A549 (cell line): ENCODE measurements at regions not wholly inside any gene's neighbourhood (a gene's known extent, or its start where the extent isn't known, plus 50 kb on each side); places are given as distances from the start of the nearest gene placed in this dataset.
A peak's percentile ranks its signal among the peaks of the same experiment; 100 is the strongest.

Experiments
- ATAC-seq, 2 experiments: fragments of 200-7000 bp in 1 of 2; fragments of >200 bp in 1 of 2; cut with Nextera tagmentation in 1 of 2; cut with Tn5 transposase in 1 of 2; 3 replicates each; pipeline versions ENCODE4 v1.8.0 to v1.9.1; 2018 to 2020; ENCODE audit warnings: mild to moderate bottlenecking in 1 of 2, moderate library complexity in 1 of 2
- CTCF ChIA-PET: fragments of 300-600 bp; sonication (Branson Sonifier 250); formaldehyde crosslinking; extraction: SDS; loops from one replicate; lab custom pipeline; 2021; ENCODE audit warnings: antibody characterized with exemption, inconsistent platforms; lab: Yijun Ruan, JAX
- POLR2A ChIA-PET: fragments of 350-600 bp; formaldehyde crosslinking; extraction: SDS; loops from one replicate; lab custom pipeline; 2021; ENCODE audit warnings: antibody characterized with exemption, inconsistent platforms; lab: Yijun Ruan, JAX
- DNase-seq, 2 experiments: peaks; one replicate each; pipeline versions ENCODE4 v3.0.0 to v3.0.0-alpha.2; 2011 to 2016; ENCODE audit warnings: low read depth in 1 of 2, low spot score in 1 of 2
- FAIRE-seq: peaks from 2 replicates; lab custom pipeline; 2011; peaks lifted over from hg19 to GRCh38; lab: Jason Lieb, UNC
- H3K27ac ChIP-seq, 2 experiments: fragments of >200 bp; sonication (Bioruptor Twin); formaldehyde crosslinking; 3 replicates each; pipeline ENCODE4 v1.5.1; 2016 to 2017
- H3K4me1 ChIP-seq: fragments of >200 bp; sonication (Bioruptor Twin); formaldehyde crosslinking; 3 replicates; pipeline ENCODE4 v1.6.1; 2016
- H3K4me2 ChIP-seq: fragments of >200 bp; sonication (Bioruptor Twin); formaldehyde crosslinking; 3 replicates; pipeline ENCODE4 v1.6.1; 2016
- H3K4me3 ChIP-seq: fragments of >200 bp; sonication (Bioruptor Twin); formaldehyde crosslinking; 3 replicates; pipeline ENCODE4 v1.5.1; 2016
- H3K9me3 ChIP-seq: fragments of >200 bp; sonication (Bioruptor Twin); formaldehyde crosslinking; 3 replicates; pipeline ENCODE4 v1.6.1; 2016
- BHLHE40 ChIP-seq: IDR thresholded peaks from 2 replicates; pipeline ENCODE4 v1.6.1; 2012; ENCODE audit warnings: low read depth, low read length, inconsistent platforms
- CHD2 ChIP-seq: fragments of 150-350 bp; IDR thresholded peaks from 2 replicates; pipeline ENCODE4 v1.6.1; 2014; ENCODE audit warnings: low read length; ENCODE audit not compliant: partially characterized antibody
- ESRRA ChIP-seq: fragments of 150-350 bp; IDR thresholded peaks from 2 replicates; pipeline ENCODE4 v1.6.1; 2014; ENCODE audit warnings: mild to moderate bottlenecking, low read length, borderline replicate concordance
- HDAC2 ChIP-seq: fragments of 200-600 bp; sonication (generic); IDR thresholded peaks from 2 replicates; pipeline ENCODE4 v1.6.1; 2016
- HOXA7 ChIP-seq: fragments of 250-450 bp; sonication (Bioruptor Pico); IDR thresholded peaks from 2 replicates; pipeline ENCODE4 v1.5.0; 2020; ENCODE audit warnings: mild to moderate bottlenecking, moderate library complexity
- HOXB13 ChIP-seq: fragments of 250-450 bp; sonication (Bioruptor Pico); IDR thresholded peaks from 2 replicates; pipeline ENCODE4 v1.5.0; 2020; ENCODE audit warnings: low read depth, mild to moderate bottlenecking, moderate library complexity
- HOXB5 ChIP-seq: fragments of 250-450 bp; sonication (Bioruptor Pico); IDR thresholded peaks from 2 replicates; pipeline ENCODE4 v1.5.0; 2020; ENCODE audit warnings: mild to moderate bottlenecking, moderate library complexity
- JUNB ChIP-seq: fragments of >200 bp; sonication (Bioruptor Twin); formaldehyde crosslinking; IDR thresholded peaks from 2 replicates; pipeline ENCODE4 v1.6.1; 2016
- MAZ ChIP-seq: fragments of 150-350 bp; IDR thresholded peaks from 2 replicates; pipeline ENCODE4 v1.6.1; 2014; ENCODE audit warnings: antibody characterized with exemption, low read depth, low read length, borderline replicate concordance
- NFE2L2 ChIP-seq: fragments of 150-350 bp; conservative IDR thresholded peaks from 2 replicates; pipeline ENCODE4 v1.6.1; 2014; ENCODE audit warnings: low read length
- RFX5 ChIP-seq: fragments of 450-650 bp; IDR thresholded peaks from 2 replicates; pipeline ENCODE4 v1.7.1; 2014; ENCODE audit warnings: antibody characterized with exemption, mild to moderate bottlenecking, moderate library complexity
- RNF2 ChIP-seq: fragments of 200-600 bp; sonication (generic); IDR thresholded peaks from 2 replicates; pipeline ENCODE4 v1.6.1; 2016; ENCODE audit warnings: low read depth, mild to moderate bottlenecking, antibody characterized with exemption, moderate library complexity, borderline replicate concordance
- SMC3 ChIP-seq: fragments of >200 bp; sonication (Bioruptor Twin); formaldehyde crosslinking; IDR thresholded peaks from 3 replicates; pipeline ENCODE4 v1.6.1; 2018; ENCODE audit warnings: inconsistent platforms
- TFCP2L1 ChIP-seq: fragments of 250-450 bp; sonication (Bioruptor Pico); IDR thresholded peaks from 2 replicates; pipeline ENCODE4 v1.5.0; 2021; ENCODE audit warnings: mild to moderate bottlenecking
- WGBS: methylation state at CpG from one replicate; pipeline ENCODE4 v1.1.6; 2017; ENCODE audit errors: missing lambda C conversion rate; 5-methylcytosine and 5-hydroxymethylcytosine counted together
- TF ChIP-seq, protein P1 (sequence below): fragments of 150-350 bp; IDR thresholded peaks from 2 replicates; pipeline ENCODE4 v1.6.1; 2014; ENCODE audit warnings: low read depth, mild to moderate bottlenecking, low read length

DNA sequence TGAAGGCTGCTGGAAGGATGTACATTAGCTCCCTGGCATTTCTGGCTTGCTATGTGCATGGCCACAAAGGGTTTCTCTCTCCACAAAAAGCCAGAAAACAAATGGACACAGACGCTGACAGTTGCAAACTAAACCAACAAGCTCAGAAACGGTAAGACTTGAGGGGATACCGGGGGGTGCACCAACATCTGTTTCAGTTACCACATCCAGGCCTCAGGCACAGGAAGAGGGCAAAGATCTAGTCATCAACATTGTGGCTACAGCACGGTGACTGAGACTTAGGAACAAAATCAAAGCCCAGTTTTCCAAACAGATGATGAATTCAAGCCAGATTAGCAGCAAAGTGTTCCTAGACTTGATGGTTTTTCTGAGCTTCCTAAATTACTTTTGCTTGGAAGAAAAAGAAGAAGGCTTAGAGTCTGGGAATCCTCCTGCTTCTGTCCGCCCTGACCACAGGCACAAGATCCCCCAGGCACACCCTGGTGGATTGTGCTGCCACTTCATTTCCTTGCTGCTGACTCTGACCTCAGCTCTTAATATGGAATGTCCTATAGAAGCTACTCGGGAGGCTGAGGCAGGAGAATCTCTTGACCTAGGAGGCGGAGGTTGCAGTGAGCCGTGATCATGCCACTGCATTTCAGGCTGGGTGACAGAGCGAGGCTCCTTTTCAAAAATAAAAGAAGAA is 54.2 kb upstream of the ADGRF1 start:
- no peak for TF ChIP-seq TFCP2L1 (CRISPR knock-in tag)
- TF ChIP-seq, all 56 proteins: peak for 0
- no peak for FAIRE-seq
- Histone ChIP-seq H3K4me3 (no peak overlapping the region), H3K27ac (peak overlapping the region in 1 of 2 experiments; percentile 64; a peak in 2 of 6 replicates), H3K4me1 (peaks cover 20% of the 10 kb centered on the region), H3K9me3 (no peaks in the 10 kb centered on the region), H3K4me2 (no peak overlapping the region)
- POLR2A ChIA-PET: no interaction called here
- DNase-seq: no peak
- ATAC-seq: peak in 1 of 2 experiments; percentile 47; a peak in 1 of 6 replicates
- CTCF ChIA-PET: interaction anchor here (0.6 to 7.1 kb wide), 21 partner anchors 10 to 1009 kb away, joined by 3 to 138 read pairs (median 4); partner anchors contain the start of genes CD2AP and TNFRSF21
- WGBS: 81% methylated on average over 9 of the region's 9 CpGs

DNA sequence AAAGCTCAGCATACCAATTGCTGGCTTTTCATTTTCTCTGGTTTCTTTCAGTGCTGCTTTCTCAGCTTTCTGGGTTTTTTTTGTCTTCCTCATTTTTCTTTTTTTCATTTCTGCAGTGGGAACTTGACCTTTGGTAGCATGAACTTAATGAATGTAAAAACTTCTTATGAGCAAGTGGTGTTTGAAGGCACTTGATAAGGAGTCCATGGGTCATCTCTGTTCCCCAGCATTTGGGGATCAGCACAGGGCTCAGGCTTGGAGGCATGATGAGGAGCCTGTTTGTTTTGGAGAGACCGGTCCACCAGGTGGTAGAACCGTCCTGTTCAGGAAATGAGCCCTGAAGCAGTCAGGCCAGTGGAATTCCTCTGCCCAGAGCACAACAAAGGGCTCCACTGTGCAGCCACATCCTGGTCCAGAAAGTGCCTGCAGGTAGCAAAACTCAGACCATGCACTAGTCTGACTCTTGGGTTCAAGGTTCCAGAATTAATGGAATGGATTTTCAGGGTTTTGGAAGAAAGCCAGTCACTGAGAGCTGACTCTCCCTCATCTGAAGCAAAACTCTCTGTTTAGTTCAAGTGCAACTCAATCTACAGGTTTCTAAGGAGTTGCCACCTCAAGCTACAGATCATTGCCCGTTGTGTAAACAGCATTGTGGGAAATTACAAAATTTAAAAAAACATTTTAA is 52.3 kb upstream of the ADGRF1 start:
- H3K9me3 ChIP-seq: no peaks in the 10 kb centered on the region
- no peak overlapping the region for H3K4me3 ChIP-seq
- POLR2A ChIA-PET: no interaction called here
- no peak overlapping the region for H3K4me2 ChIP-seq
- ATAC-seq (peak in 1 of 2 experiments; percentile 24; a peak in 1 of 6 replicates), DNase-seq (no peak), FAIRE-seq (no peak)
- TF ChIP-seq, protein P1, sequence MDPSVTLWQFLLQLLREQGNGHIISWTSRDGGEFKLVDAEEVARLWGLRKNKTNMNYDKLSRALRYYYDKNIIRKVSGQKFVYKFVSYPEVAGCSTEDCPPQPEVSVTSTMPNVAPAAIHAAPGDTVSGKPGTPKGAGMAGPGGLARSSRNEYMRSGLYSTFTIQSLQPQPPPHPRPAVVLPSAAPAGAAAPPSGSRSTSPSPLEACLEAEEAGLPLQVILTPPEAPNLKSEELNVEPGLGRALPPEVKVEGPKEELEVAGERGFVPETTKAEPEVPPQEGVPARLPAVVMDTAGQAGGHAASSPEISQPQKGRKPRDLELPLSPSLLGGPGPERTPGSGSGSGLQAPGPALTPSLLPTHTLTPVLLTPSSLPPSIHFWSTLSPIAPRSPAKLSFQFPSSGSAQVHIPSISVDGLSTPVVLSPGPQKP: no peak
- TF ChIP-seq NFE2L2: no peak
- no peak for TF ChIP-seq HOXB13
- no peak for TF ChIP-seq ESRRA
- CTCF ChIA-PET: interaction anchor here (0.6 to 7.1 kb wide), 5 partner anchors 9 to 1295 kb away, joined by 3 to 138 read pairs (median 3); partner anchors contain the start of gene TNFRSF21
- H3K4me1 ChIP-seq: peaks cover 20% of the 10 kb centered on the region
- WGBS: 71% methylated on average over 3 of the region's 3 CpGs
- H3K27ac ChIP-seq: no peak overlapping the region

GRCh38 chr6:47093169-47093568 is 51.0 kb upstream of the ADGRF1 start:
- DNase-seq (no peak), ATAC-seq (no peak), FAIRE-seq (no peak)
- 88% methylated on average over 5 of the region's 5 CpGs for WGBS
- CTCF ChIA-PET: interaction anchor here (0.6 to 7.1 kb wide), 2 partner anchors 118 to 215 kb away, joined by 3 to 138 read pairs; partner anchors contain the start of gene TNFRSF21
- H3K4me3 ChIP-seq: no peak overlapping the region
- H3K4me2 ChIP-seq: no peak overlapping the region
- TF ChIP-seq CHD2 (no peak), HOXB5 (no peak), JUNB (no peak), HOXA7 (CRISPR knock-in tag) (no peak), SMC3 (no peak), HDAC2 (no peak), RFX5 (no peak)
- POLR2A ChIA-PET: no interaction called here
- H3K4me1 ChIP-seq: peaks cover 14% of the 10 kb centered on the region
- H3K9me3 ChIP-seq: no peaks in the 10 kb centered on the region
- no peak overlapping the region for H3K27ac ChIP-seq

- H3K4me2 ChIP-seq: no peak overlapping the region
- ATAC-seq (no peak), DNase-seq (no peak), FAIRE-seq (no peak)
- WGBS: 74% methylated on average over 4 of the region's 4 CpGs
- H3K9me3 ChIP-seq: no peaks in the 10 kb centered on the region
- ChIA-PET POLR2A (no interaction called here), CTCF (interaction anchor here (0.8 kb wide), 1 partner anchor 243 kb away, joined by 3 read pairs; no protein-coding TSS in a partner anchor)
- TF ChIP-seq BHLHE40: no peak
- TF ChIP-seq RNF2: no peak
- TF ChIP-seq MAZ: no peak
- H3K4me1 ChIP-seq: peaks cover 6% of the 10 kb centered on the region; the same call in 2 of the 3 replicates
- H3K4me3 ChIP-seq: no peak overlapping the region
- no peak overlapping the region for H3K27ac ChIP-seq
Observed at GRCh38 chr6:47091886-47092668, 49.9 kb upstream of the ADGRF1 start.
